Activated CD4-positive, alpha-beta T cell treated with anti-CD3 and anti-CD28 coated beads, Interleukin-2, amount 50 U/mL, for 48 hours (primary cell): ENCODE measurements at regions not wholly inside any gene's neighbourhood (a gene's known extent, or its start where the extent isn't known, plus 50 kb on each side); places are given as distances from the start of the nearest gene placed in this dataset.

Experiments
- DNase-seq, 2 experiments: peaks; one replicate each; pipeline ENCODE4 v3.0.0-alpha.2; 2020

- no peak for DNase-seq
Observed at GRCh38 chr13:84399320-84400085, 517.2 kb upstream of the SLITRK1 start.

DNA sequence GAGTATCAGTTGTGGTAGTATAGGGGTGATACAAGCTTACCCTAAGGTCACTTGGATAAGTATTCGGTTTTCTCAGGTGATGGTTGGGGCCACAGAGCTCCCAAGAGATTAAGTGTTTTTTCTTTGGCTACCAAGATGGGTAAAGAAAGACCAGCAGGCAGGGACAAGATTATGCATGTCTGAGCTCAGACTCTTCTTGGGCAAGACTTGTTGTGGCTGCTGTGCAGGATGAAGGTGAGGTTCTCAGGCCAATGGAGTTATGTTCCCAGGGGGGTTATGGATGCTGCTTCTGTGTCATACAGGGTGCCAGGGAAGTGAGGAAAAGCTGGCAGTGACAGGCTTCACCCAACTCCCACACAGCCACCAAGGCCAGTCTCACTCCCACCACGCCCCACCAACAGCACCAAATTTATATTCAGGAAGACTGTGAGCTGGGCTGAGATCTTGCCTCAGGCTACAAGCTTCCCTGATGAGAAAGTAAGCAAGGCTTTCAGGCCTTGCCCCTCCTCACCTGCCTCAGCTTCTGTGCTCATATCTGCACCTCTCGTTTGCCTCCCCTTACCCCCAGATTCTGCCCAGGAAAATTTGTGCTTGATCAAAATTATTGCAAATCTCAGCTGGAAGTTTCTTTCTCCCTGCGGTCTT is 511.8 kb upstream of the SLITRK1 start:
- no peak for DNase-seq

- DNase-seq = no peak
Observed at GRCh38 chr13:84380866-84381265, 498.6 kb upstream of the SLITRK1 start.

DNA sequence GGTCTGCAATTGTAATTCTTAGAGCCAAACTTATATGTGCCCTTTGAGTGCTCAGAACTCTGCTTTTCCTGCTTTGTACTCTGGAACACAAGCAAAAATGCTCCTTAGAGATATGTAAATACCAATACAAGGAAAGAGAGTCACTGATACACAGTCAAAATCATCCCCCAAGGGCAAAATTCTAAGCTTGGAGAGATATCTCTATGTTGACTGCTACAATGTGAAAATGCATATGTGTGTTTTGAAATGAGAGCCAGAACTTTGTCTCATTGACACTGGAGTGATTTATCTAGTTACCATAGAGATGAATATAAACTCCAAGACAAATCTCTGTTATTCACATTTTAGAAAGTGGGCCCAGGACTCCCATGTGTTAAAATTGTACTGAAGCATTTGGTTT is 494.8 kb upstream of the SLITRK1 start:
- DNase-seq = no peak

GRCh38 chr13:84366506-84366905 is 484.2 kb upstream of the SLITRK1 start:
- no peak for DNase-seq

GRCh38 chr13:84362777-84363176 is 480.5 kb upstream of the SLITRK1 start:
- no peak for DNase-seq

DNA sequence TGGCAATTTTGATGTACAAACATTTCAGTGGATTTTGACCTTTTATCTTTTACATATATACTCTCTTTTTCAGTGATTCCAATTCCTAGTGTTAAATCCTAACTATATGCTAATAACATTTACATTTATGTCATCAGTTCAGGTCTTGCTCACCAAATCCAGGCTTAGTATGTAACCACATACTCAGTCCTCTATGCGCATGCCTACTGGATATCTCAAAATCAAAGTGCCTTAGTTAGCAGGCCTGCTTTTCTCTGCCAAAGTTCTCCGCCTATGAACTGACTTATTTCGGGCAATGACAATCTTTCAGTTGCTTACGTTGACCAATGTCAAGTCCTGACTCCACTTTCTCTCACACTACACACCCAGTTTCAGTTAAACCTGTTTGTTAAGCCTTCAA is 478.5 kb upstream of the SLITRK1 start:
- no peak for DNase-seq

- DNase-seq = no peak
Observed at GRCh38 chr13:84358601-84359000, 476.3 kb upstream of the SLITRK1 start.

- no peak for DNase-seq
Observed at GRCh38 chr13:84352946-84353345, 470.7 kb upstream of the SLITRK1 start.

DNA sequence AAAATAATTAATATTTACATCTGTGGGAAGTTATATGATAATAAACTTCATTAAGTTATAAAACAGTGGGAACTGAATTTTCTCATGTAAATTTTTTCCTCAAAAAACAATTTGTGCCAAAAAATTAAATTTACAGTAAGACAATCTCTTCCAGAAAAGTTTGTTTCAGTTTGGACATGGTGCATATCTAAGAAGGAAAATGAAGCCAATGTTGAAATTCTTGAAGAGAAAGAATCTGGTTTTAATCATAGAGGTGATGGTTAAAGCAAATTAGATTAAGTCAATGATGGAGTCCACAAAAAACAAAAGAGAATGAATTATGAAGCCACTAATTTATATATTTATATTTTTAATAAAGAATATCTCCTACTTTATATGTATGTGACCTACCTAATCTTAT is 457.2 kb upstream of the SLITRK1 start:
- DNase-seq = no peak

- no peak for DNase-seq
Observed at GRCh38 chr13:84332346-84332745, 450.1 kb upstream of the SLITRK1 start.

DNA sequence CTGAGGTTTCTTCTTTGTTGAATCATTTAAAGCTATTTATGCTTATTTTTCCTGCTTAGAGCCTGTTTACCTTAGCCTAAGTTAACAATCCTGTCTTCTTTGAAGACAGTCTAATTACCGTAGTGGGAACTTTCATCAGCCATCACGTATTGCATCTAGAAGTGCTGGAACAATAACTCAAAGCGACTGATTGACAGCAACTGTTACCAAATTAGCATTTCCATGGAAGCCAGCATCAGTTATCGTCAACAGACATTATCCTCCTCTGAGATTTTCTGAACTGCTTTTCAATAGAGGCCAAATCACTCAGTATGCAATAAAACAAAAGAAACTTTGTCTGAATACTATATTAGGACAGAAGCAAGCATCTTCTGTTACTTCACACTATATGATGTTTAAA is 433.3 kb upstream of the SLITRK1 start:
- DNase-seq = no peak

DNA sequence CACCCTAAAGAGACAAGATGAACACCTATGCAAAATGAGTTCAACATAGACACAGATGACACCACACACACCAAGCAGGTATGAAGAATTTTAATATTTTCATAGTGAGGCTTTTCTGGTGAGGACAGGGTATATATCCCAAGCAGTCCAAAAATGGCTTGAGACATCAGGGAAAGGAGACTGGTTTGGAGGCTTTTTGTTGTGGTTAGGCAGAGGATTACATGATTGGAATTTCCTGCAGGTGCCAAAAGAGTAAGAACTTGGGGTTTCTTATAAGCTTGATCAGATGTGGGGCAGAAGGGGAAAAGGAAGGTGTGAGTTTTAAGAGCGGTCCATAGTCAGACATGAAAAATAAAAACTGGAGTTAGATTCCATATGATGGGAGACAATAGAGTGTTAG is 420.8 kb upstream of the SLITRK1 start:
- DNase-seq = no peak

DNA sequence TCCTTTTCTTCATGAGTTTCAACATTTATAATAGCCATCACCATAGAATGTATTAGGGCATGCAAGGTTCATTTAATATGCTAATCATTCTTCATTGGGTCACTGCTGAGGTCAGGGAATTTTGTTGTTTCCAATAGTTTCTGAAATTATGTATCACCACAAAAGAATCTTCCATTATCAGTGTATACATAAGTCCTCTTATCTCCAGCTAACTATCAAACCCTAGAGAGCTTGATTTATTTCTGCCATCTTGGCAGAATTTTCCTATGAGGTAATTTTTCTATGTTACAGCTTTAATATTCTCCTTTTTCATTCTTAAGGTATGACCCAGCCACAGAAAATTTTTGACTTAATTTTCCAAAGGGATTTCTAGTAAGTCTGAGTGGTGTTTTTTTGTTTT is 415.0 kb upstream of the SLITRK1 start:
- no peak for DNase-seq

- no peak for DNase-seq
Observed at GRCh38 chr13:84296401-84296800, 414.1 kb upstream of the SLITRK1 start.

DNA sequence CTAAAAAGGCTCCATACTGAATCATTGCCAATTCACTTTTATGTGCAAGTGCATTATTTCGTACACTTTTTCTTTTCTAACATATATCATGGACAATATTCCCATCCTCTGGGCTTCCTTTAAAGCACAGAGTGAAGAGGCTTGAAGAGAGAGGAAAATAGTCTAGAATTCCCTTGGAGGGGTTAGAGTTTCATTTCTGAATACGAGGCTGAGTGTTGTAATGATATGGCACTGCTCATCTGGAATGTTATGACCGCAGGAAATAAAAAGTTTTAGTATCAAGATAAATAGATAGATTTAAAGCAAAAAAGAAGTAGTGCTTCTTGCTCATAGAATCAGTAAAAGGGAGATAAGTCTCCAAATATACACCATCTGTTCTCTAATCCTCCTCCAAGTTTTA is 412.3 kb upstream of the SLITRK1 start:
- no peak for DNase-seq

DNA sequence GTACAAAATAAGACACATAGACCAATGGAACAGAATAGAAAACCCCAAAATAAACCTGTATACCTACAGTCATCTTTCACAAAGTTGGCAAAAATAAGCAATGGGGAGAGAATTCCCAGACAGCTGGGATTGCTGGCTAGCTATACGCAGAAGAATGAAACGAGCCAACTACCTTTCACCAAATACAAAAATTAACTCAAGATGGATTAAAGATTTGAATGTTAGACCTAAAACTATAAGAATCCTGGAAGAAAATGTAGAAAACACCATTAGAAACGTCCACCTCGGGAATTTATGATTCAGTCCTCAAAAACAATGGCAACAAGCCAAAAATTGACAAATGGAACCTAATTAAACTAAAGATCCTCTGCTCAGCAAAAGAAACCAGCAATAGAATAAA is 408.1 kb upstream of the SLITRK1 start:
- DNase-seq = no peak

DNA sequence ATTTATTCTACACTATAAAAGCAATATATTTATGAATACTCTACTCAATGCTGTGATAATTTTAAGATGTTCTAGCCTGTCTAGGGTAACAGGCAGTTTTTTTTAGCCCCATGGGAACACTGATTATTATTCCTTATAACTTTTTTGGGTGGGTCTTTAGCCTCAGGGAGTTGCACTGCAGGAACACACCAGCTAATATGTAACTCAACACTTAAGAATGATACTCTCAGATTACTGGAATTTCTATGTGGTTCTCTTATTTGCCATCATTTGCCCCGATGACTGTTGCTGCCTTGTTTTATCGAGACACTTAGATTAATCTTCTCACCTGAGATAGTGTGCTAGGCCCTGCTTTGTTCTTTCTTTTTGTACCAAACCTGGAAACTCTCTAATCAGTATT is 396.9 kb upstream of the SLITRK1 start:
- no peak for DNase-seq

DNA sequence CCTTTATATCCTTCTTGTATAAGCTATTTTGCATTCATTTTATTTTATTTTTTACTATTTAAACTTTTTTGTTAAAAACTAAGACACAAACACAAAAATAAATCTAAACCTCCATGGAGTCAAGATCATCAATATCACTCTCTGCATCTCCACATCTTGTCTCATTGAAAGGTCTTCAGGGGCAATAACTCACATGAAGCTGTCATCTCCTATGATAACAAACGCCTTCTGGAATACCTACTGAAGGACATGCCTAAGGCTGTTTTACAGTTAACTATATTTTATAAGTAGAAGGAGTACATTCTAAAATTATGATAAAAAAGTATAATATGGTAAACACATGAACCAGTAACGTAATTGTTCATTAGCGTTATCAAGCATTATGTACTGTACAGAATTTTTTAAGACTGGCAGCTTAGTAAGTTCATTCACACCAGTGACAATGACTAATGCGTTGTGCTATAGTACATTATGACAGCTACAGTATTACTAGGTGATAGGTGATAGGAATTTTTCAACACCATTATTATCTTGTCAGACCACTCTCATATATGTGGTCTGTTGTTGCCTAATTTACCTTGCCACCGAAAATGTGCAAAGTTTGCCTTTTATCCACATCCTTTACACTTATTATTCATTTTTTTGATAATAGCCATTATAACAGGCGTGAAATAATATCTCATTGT is 390.7 kb upstream of the SLITRK1 start:
- DNase-seq = no peak

DNA sequence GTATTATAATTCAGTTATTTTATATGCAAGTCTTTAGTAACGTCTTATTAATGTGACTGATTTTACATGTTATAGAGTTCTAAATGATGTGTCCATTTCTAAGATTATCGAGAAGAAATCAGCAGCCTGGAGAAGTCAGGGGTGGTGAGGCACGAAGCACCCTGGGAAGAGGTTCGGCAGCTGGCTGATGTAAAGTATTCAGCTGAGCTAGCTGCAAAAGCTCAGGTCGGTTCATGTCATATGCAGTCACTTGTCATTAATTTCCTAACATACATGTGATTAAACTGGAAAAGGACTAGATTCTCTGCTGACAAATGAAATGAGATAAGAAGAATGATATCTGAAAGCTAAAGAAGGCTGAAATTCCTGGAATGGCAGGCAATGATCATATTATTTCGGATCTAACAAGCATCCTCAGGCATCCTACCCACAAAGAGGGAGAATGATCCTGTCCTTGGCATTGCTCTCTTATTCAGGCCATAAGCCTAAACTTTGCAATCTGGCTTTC is 383.0 kb upstream of the SLITRK1 start:
- no peak for DNase-seq

GRCh38 chr13:84263354-84264069 is 381.2 kb upstream of the SLITRK1 start:
- DNase-seq = no peak

- no peak for DNase-seq
Observed at GRCh38 chr13:84255226-84255797, 373.0 kb upstream of the SLITRK1 start.

DNA sequence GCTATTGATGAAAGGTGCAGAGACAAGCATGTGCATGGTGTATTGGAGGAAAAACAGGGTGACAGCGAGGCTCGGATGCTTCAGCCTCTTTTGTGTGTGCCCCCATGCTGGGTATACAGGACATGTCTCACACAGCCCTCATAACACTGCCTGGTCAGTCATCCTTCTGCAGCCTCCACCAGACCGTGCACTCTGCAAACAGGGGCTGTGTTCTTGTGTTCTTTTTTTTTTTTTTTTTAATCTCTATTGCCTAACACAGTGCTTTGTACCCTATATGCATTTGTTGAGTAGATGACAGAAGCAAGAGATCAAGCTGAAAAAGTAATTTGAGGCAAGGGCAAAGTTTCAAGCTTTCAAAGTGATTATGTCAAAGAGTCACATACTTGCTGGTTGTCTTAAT is 367.2 kb upstream of the SLITRK1 start:
- no peak for DNase-seq
